ENCODE measurements at regions not wholly inside any gene's neighbourhood (a gene's known extent, or its start where the extent isn't known, plus 50 kb on each side); places are given as distances from the start of the nearest gene placed in this dataset.

DNA sequence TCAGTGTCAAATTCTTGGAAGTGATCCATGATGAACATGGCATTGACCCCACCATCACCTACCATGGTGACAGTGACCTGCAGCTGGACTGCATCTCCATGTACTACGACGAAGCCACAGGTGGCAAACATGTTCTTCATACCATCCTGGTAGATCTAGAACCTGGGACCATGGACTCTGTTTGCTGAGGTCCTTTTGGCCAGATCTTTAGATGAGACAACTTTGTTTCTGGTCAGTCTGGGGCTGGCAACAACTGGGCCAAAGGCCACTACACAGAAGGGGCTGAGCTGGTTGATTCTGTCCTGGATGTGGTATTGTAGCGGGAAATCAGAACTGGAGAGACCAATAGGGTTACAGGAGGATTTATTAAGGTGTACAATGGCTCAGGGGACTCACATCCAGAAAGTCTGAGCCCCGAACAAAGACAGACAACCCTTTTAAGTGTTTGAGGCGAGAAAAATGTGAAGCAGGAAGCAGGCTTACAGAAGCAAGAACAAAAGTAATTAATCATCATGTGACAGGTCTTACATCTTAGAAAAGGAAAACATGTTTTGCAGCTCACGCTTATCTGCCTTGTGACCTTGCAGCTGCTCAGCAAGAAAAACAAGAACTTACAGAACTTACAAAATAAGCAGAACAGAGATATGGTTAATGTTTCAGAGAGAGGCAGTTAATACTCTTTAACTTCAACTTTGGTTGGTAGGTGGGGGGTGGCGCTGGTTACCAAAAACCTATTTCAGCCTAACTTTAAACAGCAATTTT is 58.8 kb upstream of the MOCS1 start:
- no peak for DNase-seq (ENCODE audit: low read depth)

Data from stromal cell of bone marrow (primary cell).